IMR-90 (cell line): ENCODE measurements at regions not wholly inside any gene's neighbourhood (a gene's known extent, or its start where the extent isn't known, plus 50 kb on each side); places are given as distances from the start of the nearest gene placed in this dataset.

Experiments
- ATAC-seq: fragments of 200-7000 bp; cut with Tn5 transposase; 2 replicates; pipeline ENCODE4 v1.9.1; 2020; ENCODE audit warnings: low read depth, mild to moderate bottlenecking, moderate library complexity
- BruUV-seq: library from RNA; stranded (reverse); fragments of 400-500 nt; replicated peaks from 2 replicates; lab custom pipeline; 2021; lab: Mats Ljungman, UMichigan
- CTCF ChIA-PET: fragments of 300-600 bp; formaldehyde crosslinking; extraction: SDS; loops from one replicate; lab custom pipeline; 2021; ENCODE audit warnings: antibody characterized with exemption; lab: Yijun Ruan, JAX
- POLR2A ChIA-PET: fragments of 300-600 bp; sonication (Branson Sonifier 250); formaldehyde crosslinking; loops from one replicate; lab custom pipeline; 2022; ENCODE audit warnings: antibody characterized with exemption; ENCODE audit not compliant: unreplicated experiment; lab: Charles Lee
- DNase-seq: peaks from one replicate; pipeline ENCODE4 v3.0.0; 2013
- H2AFZ ChIP-seq: replicated peaks from 2 replicates; pipeline ENCODE3; 2013; ENCODE audit warnings: low read length, mild to moderate bottlenecking; ENCODE audit not compliant: poor library complexity
- H2AK5ac ChIP-seq: 2 replicates; pipeline ENCODE4 v1.6.1; 2013; ENCODE audit warnings: low read depth, low read length, inconsistent platforms
- H2AK9ac ChIP-seq: replicated peaks from 2 replicates; pipeline ENCODE3; 2013; ENCODE audit warnings: mild to moderate bottlenecking, low read depth, low read length, moderate library complexity; ENCODE audit not compliant: poor library complexity
- H2BK120ac ChIP-seq: 2 replicates; pipeline ENCODE4 v1.6.1; 2013; ENCODE audit warnings: low read depth, low read length, inconsistent platforms
- H2BK15ac ChIP-seq: 3 replicates; pipeline ENCODE4 v1.6.1; 2013; ENCODE audit warnings: low read depth, low read length, inconsistent platforms
- H2BK20ac ChIP-seq: 2 replicates; pipeline ENCODE4 v1.6.1; 2013; ENCODE audit warnings: low read depth, mild to moderate bottlenecking, inconsistent platforms, low read length, moderate library complexity
- H2BK5ac ChIP-seq: 2 replicates; pipeline ENCODE4 v1.6.1; 2013; ENCODE audit warnings: mild to moderate bottlenecking, low read depth, low read length, inconsistent platforms; ENCODE audit not compliant: poor library complexity, severe bottlenecking
- H3K14ac ChIP-seq: replicated peaks from 2 replicates; pipeline ENCODE4 v1.6.1; 2013; ENCODE audit warnings: low read depth, low read length, inconsistent platforms
- H3K18ac ChIP-seq: 2 replicates; pipeline ENCODE4 v1.6.1; 2013; ENCODE audit warnings: low read depth, low read length, control low read depth
- H3K23ac ChIP-seq: 2 replicates; pipeline ENCODE4 v1.6.1; 2013; ENCODE audit warnings: low read depth, low read length, inconsistent platforms
- H3K27ac ChIP-seq: 2 replicates; pipeline ENCODE4 v1.5.1; 2013; ENCODE audit warnings: mild to moderate bottlenecking, control low read depth, low read length; ENCODE audit not compliant: insufficient read depth
- H3K27me3 ChIP-seq: 2 replicates; pipeline ENCODE4 v1.6.1; 2013; ENCODE audit warnings: low read length; ENCODE audit not compliant: control insufficient read depth, insufficient read depth
- H3K36me3 ChIP-seq: 2 replicates; pipeline ENCODE4 v1.6.1; 2013; ENCODE audit warnings: low read length, mixed read lengths; ENCODE audit not compliant: control insufficient read depth, insufficient read depth
- H3K4ac ChIP-seq: 2 replicates; pipeline ENCODE4 v1.6.1; 2013; ENCODE audit warnings: low read depth, low read length, inconsistent platforms
- H3K4me1 ChIP-seq: 2 replicates; pipeline ENCODE4 v1.6.1; 2013; ENCODE audit warnings: low read length, mixed read lengths; ENCODE audit not compliant: control insufficient read depth, insufficient read depth
- H3K4me2 ChIP-seq: 2 replicates; pipeline ENCODE4 v1.6.1; 2013; ENCODE audit warnings: low read depth, mild to moderate bottlenecking, control low read depth, low read length, moderate library complexity
- H3K4me3 ChIP-seq: 2 replicates; pipeline ENCODE4 v1.5.1; 2013; ENCODE audit warnings: low read depth, mild to moderate bottlenecking, control low read depth, low read length, moderate library complexity; ENCODE audit not compliant: insufficient read depth
- H3K56ac ChIP-seq: 2 replicates; pipeline ENCODE4 v1.6.1; 2013; ENCODE audit warnings: low read length, inconsistent platforms; ENCODE audit not compliant: insufficient read depth; ENCODE audit errors: extremely low read depth
- H3K79me1 ChIP-seq, 2 experiments: 2 replicates each; pipeline ENCODE4 v1.6.1; 2013; ENCODE audit warnings: low read length in 2 of 2, inconsistent platforms in 1 of 2, low read depth in 1 of 2
- H3K9ac ChIP-seq: 2 replicates; pipeline ENCODE4 v1.6.1; 2013; ENCODE audit warnings: low read depth, low read length, control low read depth
- H3K9me1 ChIP-seq: 2 replicates; pipeline ENCODE4 v1.6.1; 2013; ENCODE audit warnings: low read length, inconsistent platforms; ENCODE audit not compliant: insufficient read depth
- H3K9me3 ChIP-seq: 2 replicates; pipeline ENCODE4 v1.6.1; 2013; ENCODE audit warnings: low read length; ENCODE audit not compliant: control insufficient read depth, insufficient read depth
- H4K20me1 ChIP-seq: 2 replicates; pipeline ENCODE4 v1.6.1; 2013; ENCODE audit warnings: low read length, inconsistent platforms; ENCODE audit not compliant: insufficient read depth
- H4K5ac ChIP-seq: 2 replicates; pipeline ENCODE4 v1.6.1; 2013; ENCODE audit warnings: mild to moderate bottlenecking, low read depth, low read length, control low read depth
- H4K8ac ChIP-seq, 2 experiments: 2 replicates each; pipeline ENCODE4 v1.6.1; 2013; ENCODE audit warnings: low read depth in 2 of 2, low read length in 2 of 2, control low read depth in 1 of 2, inconsistent platforms in 1 of 2
- H4K91ac ChIP-seq: 2 replicates; pipeline ENCODE4 v1.6.1; 2013; ENCODE audit warnings: low read depth, low read length, inconsistent platforms; ENCODE audit not compliant: insufficient read depth
- BHLHE40 ChIP-seq: fragments of 150-350 bp; IDR thresholded peaks from 2 replicates; pipeline ENCODE4 v1.6.1; 2016; ENCODE audit warnings: mild to moderate bottlenecking, low read depth, low read length
- CHD1 ChIP-seq: IDR thresholded peaks from 2 replicates; pipeline ENCODE4 v1.6.1; 2012; ENCODE audit warnings: low read depth, low read length, improper control_type of control experiment
- MAZ ChIP-seq: IDR thresholded peaks from 2 replicates; pipeline ENCODE4 v1.6.1; 2012; ENCODE audit warnings: low read depth, mild to moderate bottlenecking, low read length, improper control_type of control experiment, moderate library complexity, borderline replicate concordance
- MXI1 ChIP-seq: IDR thresholded peaks from 2 replicates; pipeline ENCODE4 v1.6.1; 2012; ENCODE audit warnings: low read depth, mild to moderate bottlenecking, low read length, moderate library complexity, borderline replicate concordance
- NFE2L2 ChIP-seq: fragments of 150-350 bp; IDR thresholded peaks from 2 replicates; pipeline ENCODE4 v1.6.1; 2016; ENCODE audit warnings: low read depth, mild to moderate bottlenecking, low read length
- RAD21 ChIP-seq: IDR thresholded peaks from 2 replicates; pipeline ENCODE4 v1.6.1; 2012; ENCODE audit warnings: low read length, improper control_type of control experiment
- RCOR1 ChIP-seq: IDR thresholded peaks from 2 replicates; pipeline ENCODE4 v1.6.1; 2012; ENCODE audit warnings: mild to moderate bottlenecking, low read length, improper control_type of control experiment; ENCODE audit not compliant: insufficient replicate concordance
- WGBS, 2 experiments: methylation state at CpG; one replicate each; pipeline versions ENCODE4 v1.1.5 to v1.1.7; 2013; ENCODE audit warnings: missing lambda C conversion rate in 2 of 2; ENCODE audit not compliant: insufficient read length in 1 of 2; ENCODE audit errors: extremely low coverage in 2 of 2; 5-methylcytosine and 5-hydroxymethylcytosine counted together
- dilution Hi-C: fragments of 300-500 bp; cut with HindIII; formaldehyde crosslinking; loops from one replicate; pipeline ENCODE4 v1.14.3; 2018; ENCODE audit warnings: low sequenced_read_pairs; ENCODE audit not compliant: unreplicated experiment
- in situ Hi-C: fragments of 300-500 bp; cut with MboI; formaldehyde crosslinking; loops from 3 replicates; pipeline ENCODE4 v1.14.3; 2019; ENCODE audit warnings: low sequenced_read_pairs, inconsistent platforms, mixed read lengths
- intact Hi-C: fragments of 100-400 bp; cut with micrococcal nuclease; formaldehyde crosslinking; loops from 2 replicates; pipeline ENCODE4 v1.10.0; 2022

DNA sequence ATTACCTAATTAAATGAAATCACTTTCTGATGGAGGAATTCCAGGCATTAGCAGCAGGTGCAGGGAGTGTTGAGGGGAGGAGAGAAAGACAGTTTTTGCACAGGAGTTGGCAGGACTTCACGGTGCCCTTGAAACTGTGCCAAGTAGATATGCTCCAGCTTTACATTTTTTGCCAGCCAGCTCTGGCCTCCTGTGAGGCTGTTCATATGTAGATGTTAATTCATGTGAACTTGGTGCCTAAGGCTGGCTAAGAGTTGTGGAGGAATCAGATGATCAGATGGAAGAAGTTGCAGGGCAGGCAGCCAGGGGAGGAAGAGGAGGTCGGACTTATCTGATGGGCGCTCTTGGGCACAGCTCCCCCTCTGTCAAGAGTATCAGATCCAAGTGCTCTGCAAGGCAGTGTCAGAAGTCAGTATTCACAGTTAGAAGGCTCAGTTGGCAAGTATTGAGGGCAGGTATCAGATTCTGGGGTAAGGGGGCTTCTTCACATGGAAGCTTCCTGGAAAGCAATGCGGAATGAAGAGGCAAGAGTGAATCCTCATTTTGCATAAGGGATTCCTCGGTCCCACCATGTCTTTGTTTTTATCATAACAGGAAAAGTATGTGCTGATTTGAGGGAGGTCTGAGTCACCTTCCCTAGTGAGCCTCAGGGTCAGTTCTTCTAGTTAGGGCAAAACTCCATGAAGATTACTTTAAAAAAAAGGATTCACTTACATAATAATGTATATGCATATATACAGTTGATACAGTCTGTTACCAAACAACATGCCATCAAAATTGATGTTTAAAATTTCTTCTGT lies 172.6 kb upstream of the UMPS start:
- Histone ChIP-seq H2BK120ac (no peak overlapping the region), H3K18ac (no peak overlapping the region), H4K8ac (no peak overlapping the region), H3K36me3 (no peaks in the 10 kb centered on the region), H3K4ac (no peak overlapping the region), H3K4me3 (no peak overlapping the region), H3K27ac (no peak overlapping the region), H2AK9ac (no peak overlapping the region), H3K4me2 (no peak overlapping the region; the same call in 1 of the 2 replicates), H2BK20ac (no peak overlapping the region), H3K9me3 (no peaks in the 10 kb centered on the region), H4K20me1 (peaks cover 5% of the 10 kb centered on the region; the same call in 1 of the 2 replicates), H4K91ac (no peak overlapping the region), H2BK15ac (no peak overlapping the region), H3K4me1 (peaks cover 14% of the 10 kb centered on the region), H3K79me1 (no peaks in the 10 kb centered on the region), H3K9me1 (peaks cover 14% of the 10 kb centered on the region), H2AK5ac (0 out of 2 replicates have a peak overlapping the region, but pooled peaks have one; percentile 15), H2BK5ac (no peak overlapping the region), H4K5ac (no peak overlapping the region), H2AFZ (peak overlapping the region; percentile 47), H3K9ac (no peak overlapping the region), H3K23ac (no peak overlapping the region), H3K56ac (no peak overlapping the region), H3K27me3 (peaks cover 13% of the 10 kb centered on the region), H3K14ac (no peak overlapping the region)
- no TSS peak for BruUV-seq
- ChIA-PET CTCF (no interaction called here), POLR2A (no interaction called here)
- intact Hi-C loops (loop anchor here (2.0 to 5.0 kb wide), 2 partner anchors 207 to 540 kb away; no protein-coding TSS in a partner anchor), dilution Hi-C loops (no loop called here), in situ Hi-C loops (no loop called here)
- no peak for TF ChIP-seq MAZ
- TF ChIP-seq MXI1 = no peak
- TF ChIP-seq RCOR1 = no peak
- no peak for TF ChIP-seq RAD21
- no peak for TF ChIP-seq BHLHE40
- no peak for TF ChIP-seq CHD1
- no peak for TF ChIP-seq NFE2L2
- ATAC-seq = peak; percentile 38
- peak; percentile 71 for DNase-seq
- WGBS, 2 experiments = no CpG with 5 or more reads among the region's 5 CpGs
